ENCODE measurements at regions not wholly inside any gene's neighbourhood (a gene's known extent, or its start where the extent isn't known, plus 50 kb on each side); places are given as distances from the start of the nearest gene placed in this dataset.

- H3K79me2 ChIP-seq (ENCODE audit: insufficient read depth, low read length), result no peaks in the 10 kb centered on the region
- no peak overlapping the region for H3K9ac ChIP-seq (ENCODE audit: low read depth, low read length, poor library complexity, severe bottlenecking)
- no peaks in the 10 kb centered on the region for H3K27me3 ChIP-seq (ENCODE audit: insufficient read depth, low read length, poor library complexity, severe bottlenecking)
- H3K4me1 ChIP-seq (ENCODE audit: insufficient read depth, low read length, poor library complexity, severe bottlenecking), result no peaks in the 10 kb centered on the region
- H3K9me3 ChIP-seq (ENCODE audit: insufficient read depth, low read depth, low read length), result no peaks in the 10 kb centered on the region; the same call in 1 of the 2 replicates
- H3K4me3 ChIP-seq (ENCODE audit: low read length, poor library complexity, severe bottlenecking), result no peak overlapping the region
- no peak overlapping the region for H3K4me2 ChIP-seq (ENCODE audit: low read depth, low read length, poor library complexity, severe bottlenecking)
- TF ChIP-seq EZH2phosphoT487 (IDR thresholded peaks at IDR 0.05; ENCODE audit: borderline replicate concordance), result no peak
- TF ChIP-seq CTCF (conservative IDR thresholded peaks at IDR 0.05; ENCODE audit: low read length), result no peak
- no peak overlapping the region for H2AFZ ChIP-seq (ENCODE audit: low read length)
- H3K36me3 ChIP-seq (ENCODE audit: insufficient read depth, low read length), result no peaks in the 10 kb centered on the region
- no peaks in the 10 kb centered on the region for H4K20me1 ChIP-seq (ENCODE audit: insufficient read depth, low read length, poor library complexity, severe bottlenecking)
- H3F3A ChIP-seq (ENCODE audit: low read depth), result no peaks in the 10 kb centered on the region
- no peaks in the 10 kb centered on the region for H3K9me2 ChIP-seq (replicated peaks; ENCODE audit: low read depth, low read length)
These were observed 169.8 kb upstream of the MEOX2 start for GRCh38 chr7:15856311-15856710.

GRCh38 chr7:15855525-15856109 lies 169.1 kb upstream of the MEOX2 start:
- H3K9ac ChIP-seq (ENCODE audit: low read depth, low read length, poor library complexity, severe bottlenecking), result no peak overlapping the region
- H3K4me1 ChIP-seq (ENCODE audit: insufficient read depth, low read length, poor library complexity, severe bottlenecking), result no peaks in the 10 kb centered on the region
- TF ChIP-seq CTCF (conservative IDR thresholded peaks at IDR 0.05; ENCODE audit: low read length) (no peak), EZH2phosphoT487 (IDR thresholded peaks at IDR 0.05; ENCODE audit: borderline replicate concordance) (no peak)
- no peaks in the 10 kb centered on the region; the same call in 1 of the 2 replicates for H3K9me3 ChIP-seq (ENCODE audit: insufficient read depth, low read depth, low read length)
- no peaks in the 10 kb centered on the region for H3K79me2 ChIP-seq (ENCODE audit: insufficient read depth, low read length)
- H3K36me3 ChIP-seq (ENCODE audit: insufficient read depth, low read length), result no peaks in the 10 kb centered on the region
- no peaks in the 10 kb centered on the region for H3K9me2 ChIP-seq (replicated peaks; ENCODE audit: low read depth, low read length)
- H4K20me1 ChIP-seq (ENCODE audit: insufficient read depth, low read length, poor library complexity, severe bottlenecking), result no peaks in the 10 kb centered on the region
- H3K4me3 ChIP-seq (ENCODE audit: low read length, poor library complexity, severe bottlenecking), result no peak overlapping the region
- H3K27me3 ChIP-seq (ENCODE audit: insufficient read depth, low read length, poor library complexity, severe bottlenecking), result no peaks in the 10 kb centered on the region
- no peaks in the 10 kb centered on the region for H3F3A ChIP-seq (ENCODE audit: low read depth)
- H2AFZ ChIP-seq (ENCODE audit: low read length), result no peak overlapping the region
- H3K4me2 ChIP-seq (ENCODE audit: low read depth, low read length, poor library complexity, severe bottlenecking), result no peak overlapping the region

GRCh38 chr7:15854841-15855524 lies 168.5 kb upstream of the MEOX2 start:
- H4K20me1 ChIP-seq (ENCODE audit: insufficient read depth, low read length, poor library complexity, severe bottlenecking), result no peaks in the 10 kb centered on the region
- no peaks in the 10 kb centered on the region for H3K9me2 ChIP-seq (replicated peaks; ENCODE audit: low read depth, low read length)
- H3K4me1 ChIP-seq (ENCODE audit: insufficient read depth, low read length, poor library complexity, severe bottlenecking), result no peaks in the 10 kb centered on the region
- H3F3A ChIP-seq (ENCODE audit: low read depth), result no peaks in the 10 kb centered on the region
- H3K79me2 ChIP-seq (ENCODE audit: insufficient read depth, low read length), result no peaks in the 10 kb centered on the region
- H3K4me3 ChIP-seq (ENCODE audit: low read length, poor library complexity, severe bottlenecking), result no peak overlapping the region
- no peak overlapping the region for H3K4me2 ChIP-seq (ENCODE audit: low read depth, low read length, poor library complexity, severe bottlenecking)
- no peak for TF ChIP-seq EZH2phosphoT487 (IDR thresholded peaks at IDR 0.05; ENCODE audit: borderline replicate concordance)
- no peak for TF ChIP-seq CTCF (conservative IDR thresholded peaks at IDR 0.05; ENCODE audit: low read length)
- H3K9ac ChIP-seq (ENCODE audit: low read depth, low read length, poor library complexity, severe bottlenecking), result no peak overlapping the region
- no peaks in the 10 kb centered on the region for H3K27me3 ChIP-seq (ENCODE audit: insufficient read depth, low read length, poor library complexity, severe bottlenecking)
- no peak overlapping the region for H2AFZ ChIP-seq (ENCODE audit: low read length)
- no peaks in the 10 kb centered on the region; the same call in 1 of the 2 replicates for H3K9me3 ChIP-seq (ENCODE audit: insufficient read depth, low read depth, low read length)
- H3K36me3 ChIP-seq (ENCODE audit: insufficient read depth, low read length), result no peaks in the 10 kb centered on the region
